GM18873 (cell line): ENCODE measurements at regions not wholly inside any gene's neighbourhood (a gene's known extent, or its start where the extent isn't known, plus 50 kb on each side); places are given as distances from the start of the nearest gene placed in this dataset.
"Not testable (repeated sequence)": the region's sequence is repeated elsewhere in the genome, so short reads cannot be mapped to it uniquely, and the experiment has no call there.

Source experiments
- ATAC-seq: cut with Tn5 transposase; IDR thresholded peaks from one replicate; pipeline ENCODE4 v1.9.1; 2021; ENCODE audit warnings: mild to moderate bottlenecking, moderate library complexity, moderate number of reproducible peaks; ENCODE audit not compliant: unreplicated experiment, low FRiP score

DNA sequence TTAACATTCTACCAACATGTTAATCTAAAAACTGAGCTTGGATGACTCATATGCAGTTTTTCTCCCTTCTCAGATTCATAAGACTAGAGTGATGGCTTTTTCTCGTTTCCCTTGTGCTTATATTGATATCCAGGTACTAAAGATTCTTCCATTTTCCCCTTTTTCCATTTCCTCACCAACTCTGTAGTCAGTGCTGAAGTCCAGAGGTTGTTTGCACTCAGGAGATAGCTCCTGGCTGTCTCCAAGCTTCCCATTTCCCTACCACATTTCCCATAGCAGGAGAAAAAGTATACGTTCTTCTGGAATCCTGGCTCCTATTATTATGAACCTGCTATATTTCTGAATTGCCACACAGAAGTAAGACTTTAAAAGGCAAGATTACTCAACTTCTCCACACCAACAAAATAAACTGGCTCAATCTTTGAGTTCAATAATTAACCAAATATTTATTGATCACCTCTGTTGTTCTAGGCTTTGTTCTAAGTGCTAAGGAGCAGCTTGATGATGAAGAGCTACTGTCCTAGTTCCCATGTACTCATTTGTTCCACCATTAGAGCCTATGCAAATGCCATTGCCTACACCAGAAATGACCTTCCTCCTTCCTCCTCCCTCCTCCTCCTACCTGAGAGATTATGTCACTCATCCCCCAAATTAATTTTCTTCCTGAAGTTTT lies 454.4 kb upstream of the RPS6KA3 start:
- ATAC-seq: no peak

- ATAC-seq: no peak
Measured at GRCh38 chrX:20718592-20719380, 452.1 kb upstream of the RPS6KA3 start.

GRCh38 chrX:20715176-20715575 lies 448.5 kb upstream of the RPS6KA3 start:
- ATAC-seq: no peak

DNA sequence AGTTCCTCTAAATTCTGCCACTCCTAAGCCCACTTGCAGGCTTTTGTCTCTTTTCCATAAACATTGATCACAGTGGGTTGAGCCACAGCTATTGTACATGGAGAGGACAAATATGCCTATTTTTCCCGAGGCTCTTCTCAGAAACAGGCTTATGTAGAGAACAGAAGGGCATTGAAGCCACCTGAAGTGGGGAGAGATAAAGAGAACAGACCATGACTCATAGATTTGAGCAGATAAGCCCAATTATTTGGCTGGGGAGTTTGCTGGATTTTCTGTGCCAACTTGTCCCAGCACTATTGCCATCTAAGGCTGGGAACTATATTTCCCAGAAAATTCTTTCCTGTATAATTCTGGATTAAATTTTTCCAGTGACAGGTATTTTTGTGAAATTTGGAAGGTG lies 446.1 kb upstream of the RPS6KA3 start:
- ATAC-seq: no peak

GRCh38 chrX:20711366-20711765 lies 444.7 kb upstream of the RPS6KA3 start:
- ATAC-seq: no peak

DNA sequence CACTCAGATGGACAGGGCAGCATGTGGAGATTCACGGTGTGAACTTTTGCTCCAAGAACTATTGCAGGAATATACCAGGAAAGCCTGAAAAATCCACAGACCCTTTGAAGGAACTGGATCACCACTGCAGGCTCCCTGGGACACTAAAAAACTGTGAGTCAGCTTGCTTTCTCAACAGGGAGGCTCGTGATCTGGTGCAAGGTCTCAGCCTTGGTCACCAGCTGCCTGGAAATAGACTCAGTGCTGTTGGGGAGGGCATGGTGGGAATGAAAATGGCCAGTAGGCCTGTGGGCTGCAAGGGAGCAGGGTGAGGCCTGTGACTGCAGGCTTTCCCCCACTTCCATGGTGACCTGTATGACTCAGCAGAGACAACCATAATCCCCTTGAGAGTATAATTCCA lies 426.4 kb upstream of the RPS6KA3 start:
- ATAC-seq: no peak

- no peak for ATAC-seq
Measured at GRCh38 chrX:20686256-20686655, 419.5 kb upstream of the RPS6KA3 start.

DNA sequence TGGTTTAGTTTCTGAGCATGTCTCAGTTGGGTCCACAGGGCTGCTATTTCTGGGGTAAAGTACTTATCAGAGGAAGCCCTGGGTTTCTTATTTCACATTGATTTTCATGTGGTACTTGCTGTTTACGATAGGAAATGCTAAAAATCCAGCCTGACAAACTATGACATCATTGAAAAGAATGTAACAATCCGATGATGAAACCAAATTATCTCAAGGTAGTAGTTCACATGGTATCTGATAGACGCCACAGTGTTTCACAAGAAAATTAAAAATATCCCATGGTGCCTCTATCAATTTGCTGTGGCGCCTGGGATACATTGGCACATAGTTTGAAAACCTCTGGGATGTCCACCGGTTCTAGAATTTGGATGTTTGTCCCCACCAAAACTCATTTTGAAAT lies 418.9 kb upstream of the RPS6KA3 start:
- no peak for ATAC-seq

- ATAC-seq: no peak
Measured at GRCh38 chrX:20681683-20682082, 415.0 kb upstream of the RPS6KA3 start.

DNA sequence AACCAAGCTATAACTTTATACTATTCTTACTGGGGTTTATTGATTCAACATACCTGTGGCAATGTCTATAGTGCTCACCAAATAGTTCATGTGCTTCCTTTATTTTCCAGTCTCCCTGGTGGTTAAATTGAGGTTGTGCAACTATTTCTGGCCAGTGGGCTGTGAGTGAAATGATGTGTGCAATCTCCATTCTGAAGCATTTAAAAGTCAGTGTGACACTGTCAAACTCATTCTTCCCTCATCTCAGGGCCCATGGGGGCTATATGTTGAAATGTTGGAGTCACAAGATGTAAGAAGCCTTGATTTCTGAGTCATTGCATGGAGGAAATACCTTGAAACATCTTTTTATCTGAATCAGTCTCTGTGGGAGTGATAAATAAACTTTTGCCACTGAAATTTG lies 414.3 kb upstream of the RPS6KA3 start:
- ATAC-seq: no peak

DNA sequence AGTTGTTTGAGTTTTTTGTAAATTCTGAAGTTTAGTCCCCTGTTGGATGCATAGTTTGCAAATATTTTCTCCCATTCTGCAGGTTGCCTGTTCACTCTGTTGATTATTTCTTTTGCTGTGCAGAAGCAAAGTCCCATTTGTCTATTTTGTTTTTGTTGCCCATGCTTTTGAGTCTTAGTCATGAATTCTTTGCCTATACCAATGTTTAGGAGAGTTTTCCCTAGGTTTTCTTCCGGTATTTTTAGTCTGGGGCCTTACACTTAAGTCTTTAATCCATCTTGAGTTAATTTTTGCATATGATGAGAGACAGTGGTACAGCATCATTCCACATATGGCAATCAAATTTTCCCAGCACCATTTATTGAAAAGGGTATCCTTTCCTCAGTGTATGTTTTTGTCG lies 405.8 kb upstream of the RPS6KA3 start:
- no peak for ATAC-seq

- not testable (repeated sequence) for ATAC-seq
Measured at GRCh38 chrX:20671746-20672145, 405.0 kb upstream of the RPS6KA3 start.

DNA sequence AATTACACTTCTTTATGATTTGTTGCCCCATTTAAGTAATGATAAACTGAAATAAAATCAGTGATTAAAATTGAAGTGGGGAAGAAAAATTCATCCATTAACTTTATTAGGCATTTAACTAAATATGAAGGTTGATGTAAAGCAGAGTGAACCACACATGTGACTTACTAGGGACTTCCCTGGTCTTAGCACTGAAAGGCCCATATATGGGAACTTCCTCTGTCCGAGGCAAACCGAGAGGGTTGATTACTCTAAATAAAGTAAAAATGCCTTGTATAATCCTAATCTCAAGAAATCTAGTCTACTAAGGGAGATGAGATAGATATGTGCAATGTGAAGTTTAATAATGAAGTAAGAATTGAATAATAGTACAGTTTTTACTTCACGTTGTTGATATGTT lies 403.9 kb upstream of the RPS6KA3 start:
- no peak for ATAC-seq

GRCh38 chrX:20668550-20668949 lies 401.8 kb upstream of the RPS6KA3 start:
- no peak for ATAC-seq

- ATAC-seq: no peak
Measured at GRCh38 chrX:20666331-20666730, 399.6 kb upstream of the RPS6KA3 start.

GRCh38 chrX:20665481-20665880 lies 398.8 kb upstream of the RPS6KA3 start:
- no peak for ATAC-seq

- no peak for ATAC-seq
Measured at GRCh38 chrX:20664774-20665173, 398.1 kb upstream of the RPS6KA3 start.

DNA sequence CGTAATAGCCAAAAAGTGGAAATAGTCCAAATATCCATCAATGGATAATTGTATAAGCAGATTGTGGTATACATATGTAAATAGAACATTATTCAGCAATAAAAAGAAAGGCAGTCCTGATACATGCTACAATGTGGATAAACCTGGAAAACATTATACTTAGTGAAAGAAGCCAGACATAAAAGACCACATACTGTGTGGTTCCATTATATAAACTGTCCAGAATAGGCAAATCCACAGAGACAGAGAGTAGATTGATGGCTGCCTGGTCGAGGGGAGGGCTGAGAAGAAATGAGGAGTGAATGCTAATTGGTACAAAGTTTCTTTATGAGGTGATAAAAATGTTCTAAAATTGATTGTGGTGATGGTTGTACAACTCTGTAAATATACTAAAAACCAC lies 397.4 kb upstream of the RPS6KA3 start:
- no peak for ATAC-seq

GRCh38 chrX:20663336-20663735 lies 396.6 kb upstream of the RPS6KA3 start:
- no peak for ATAC-seq

DNA sequence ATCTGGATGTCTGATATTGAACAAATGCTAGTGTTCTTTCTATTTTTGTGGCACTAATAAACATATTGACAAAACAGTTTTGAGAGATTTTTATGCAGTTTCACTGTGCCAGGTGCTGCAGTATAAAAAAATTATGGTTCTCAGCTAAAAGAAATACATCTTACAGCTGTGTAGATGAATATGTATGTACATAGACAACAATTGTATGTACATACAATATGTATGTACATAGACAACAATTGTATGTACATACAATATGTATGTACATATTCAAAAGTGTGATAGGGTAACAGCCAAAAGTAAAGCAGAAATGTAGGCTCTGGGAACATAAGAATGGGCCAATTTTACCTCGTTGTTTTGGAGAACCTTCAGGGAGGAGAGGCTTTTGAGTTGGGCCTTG lies 390.0 kb upstream of the RPS6KA3 start:
- no peak for ATAC-seq

DNA sequence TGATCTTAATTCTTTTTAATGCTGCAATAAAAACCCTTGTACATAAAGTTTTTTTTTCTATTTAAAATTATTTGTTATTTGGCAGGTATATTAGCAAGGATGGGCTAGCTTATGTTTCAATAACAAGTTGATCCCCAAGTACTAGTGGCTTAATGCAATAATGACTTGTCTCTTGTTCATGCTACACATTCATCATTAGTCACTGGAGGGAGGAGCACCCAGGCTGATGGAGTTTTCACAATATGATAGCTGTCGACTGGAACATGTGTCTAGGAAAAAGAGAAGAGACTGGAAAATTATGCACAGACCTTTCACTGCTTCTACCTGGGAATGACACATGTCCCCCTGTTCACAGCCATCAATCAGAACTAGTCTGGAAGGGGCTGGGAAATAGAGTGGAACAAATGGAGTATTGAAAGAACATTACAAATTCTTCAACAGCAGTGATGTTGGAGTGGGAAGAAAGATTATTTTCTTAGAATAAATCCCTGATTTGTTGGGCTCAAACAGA lies 387.9 kb upstream of the RPS6KA3 start:
- ATAC-seq: no peak

DNA sequence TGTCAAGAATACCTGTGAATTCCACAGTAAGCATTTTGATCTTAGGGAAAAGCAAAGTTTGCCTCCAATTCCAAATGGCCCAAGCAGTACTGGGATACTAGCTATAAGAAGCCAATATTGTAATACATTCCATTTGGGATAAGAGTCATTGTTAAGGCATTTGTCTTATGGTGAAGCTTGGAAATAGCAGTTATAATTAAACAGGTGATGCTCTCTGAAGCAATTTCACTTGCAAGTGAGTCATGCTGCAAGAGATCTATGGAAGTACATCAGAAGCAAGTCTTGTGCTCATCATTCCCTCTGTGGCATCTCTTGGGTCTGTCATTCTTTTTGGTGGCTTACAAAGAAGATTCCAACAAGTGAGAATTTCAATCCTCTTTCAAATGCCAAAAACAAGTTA lies 386.4 kb upstream of the RPS6KA3 start:
- no peak for ATAC-seq
